Central memory CD4-positive, alpha-beta T cell (primary cell): ENCODE measurements at regions not wholly inside any gene's neighbourhood (a gene's known extent, or its start where the extent isn't known, plus 50 kb on each side); places are given as distances from the start of the nearest gene placed in this dataset.

Source experiments
- DNase-seq: peaks from one replicate; pipeline ENCODE4 v3.0.0; 2022

DNA sequence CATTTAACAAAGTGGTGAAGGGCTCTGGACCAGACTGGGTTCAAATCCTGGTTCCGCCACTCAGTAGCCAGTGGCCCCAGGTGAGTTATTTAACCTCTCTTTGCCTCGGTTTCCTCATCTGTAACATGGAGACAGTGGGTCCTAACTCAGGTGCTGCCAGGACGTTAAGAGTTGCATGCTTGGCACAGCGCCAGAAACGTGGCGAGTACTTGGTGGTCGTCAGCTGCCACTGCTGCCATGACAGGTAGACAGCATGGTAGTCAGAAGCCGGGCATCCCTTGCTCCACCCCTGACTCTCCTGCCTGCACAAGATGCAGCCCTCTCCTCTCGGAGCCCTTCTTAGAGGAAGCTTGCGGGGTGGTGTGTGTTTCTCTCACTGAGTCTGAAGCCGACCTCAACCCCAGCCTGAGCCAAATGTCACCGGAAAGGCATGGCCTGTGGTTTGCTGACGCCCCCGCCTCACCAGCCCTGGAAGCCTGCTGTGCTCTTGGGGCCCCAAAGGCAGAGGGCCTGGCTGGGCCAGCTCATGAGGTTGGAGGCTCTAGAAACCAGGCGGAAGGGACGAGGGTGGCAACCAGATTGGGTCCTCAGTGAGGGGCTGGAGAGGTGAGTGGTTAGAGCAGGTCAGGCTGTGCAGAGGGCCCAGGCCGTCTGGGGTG, 160.8 kb upstream of the TLE3 start:
- peak; percentile 64 for DNase-seq

DNA sequence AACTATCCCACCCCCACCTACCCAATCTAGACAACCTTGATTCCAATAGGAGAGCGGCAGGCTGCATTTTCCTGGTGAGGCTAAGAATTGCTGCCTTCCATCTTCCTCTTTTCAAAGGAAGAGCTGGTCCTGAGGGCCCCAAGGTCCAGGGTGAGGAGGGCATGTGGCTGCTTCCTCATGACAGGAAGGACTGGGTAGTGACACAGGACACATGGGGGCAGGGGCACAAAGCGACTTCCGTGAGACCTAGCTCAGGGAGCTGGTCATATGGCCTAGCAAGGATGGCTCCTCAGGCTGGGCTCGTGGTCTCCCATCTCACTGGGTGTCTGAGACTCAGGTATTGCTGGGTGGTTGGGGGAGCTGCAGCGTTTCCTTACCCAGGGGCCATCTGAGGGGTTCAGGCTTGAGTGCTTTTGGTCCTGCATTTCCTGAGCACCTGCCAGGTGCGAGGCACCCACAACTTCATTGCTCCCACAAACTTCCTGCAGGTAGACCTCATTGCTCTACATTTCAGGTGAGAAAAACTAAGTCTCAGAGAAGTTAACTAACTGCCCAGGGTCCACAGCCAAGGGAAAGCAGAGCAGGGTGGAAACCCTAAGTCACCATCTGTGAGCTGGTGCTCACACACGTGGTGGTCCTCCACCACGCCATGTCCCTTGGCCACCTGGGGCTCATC, 160.0 kb upstream of the TLE3 start:
- DNase-seq = no peak

DNA sequence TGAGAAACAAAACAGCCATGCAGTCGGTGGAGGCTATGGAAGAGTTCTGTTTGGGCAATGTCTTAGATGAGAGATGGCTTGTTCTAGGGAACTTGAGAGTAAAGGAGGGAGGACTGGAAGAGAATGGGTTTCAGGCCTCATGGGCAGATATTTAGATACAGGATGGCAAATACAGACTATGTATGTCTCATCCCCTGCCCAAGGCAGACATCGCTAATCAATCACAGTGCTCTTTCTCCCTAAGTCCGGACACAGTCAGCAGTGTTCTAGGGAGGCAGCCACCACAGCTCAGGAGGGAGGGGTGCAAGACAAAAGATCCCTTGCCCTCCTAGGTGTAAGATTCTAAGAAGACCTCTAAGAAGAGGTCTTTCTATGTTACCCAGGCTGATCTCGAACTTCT, 159.3 kb upstream of the TLE3 start:
- DNase-seq = no peak

DNA sequence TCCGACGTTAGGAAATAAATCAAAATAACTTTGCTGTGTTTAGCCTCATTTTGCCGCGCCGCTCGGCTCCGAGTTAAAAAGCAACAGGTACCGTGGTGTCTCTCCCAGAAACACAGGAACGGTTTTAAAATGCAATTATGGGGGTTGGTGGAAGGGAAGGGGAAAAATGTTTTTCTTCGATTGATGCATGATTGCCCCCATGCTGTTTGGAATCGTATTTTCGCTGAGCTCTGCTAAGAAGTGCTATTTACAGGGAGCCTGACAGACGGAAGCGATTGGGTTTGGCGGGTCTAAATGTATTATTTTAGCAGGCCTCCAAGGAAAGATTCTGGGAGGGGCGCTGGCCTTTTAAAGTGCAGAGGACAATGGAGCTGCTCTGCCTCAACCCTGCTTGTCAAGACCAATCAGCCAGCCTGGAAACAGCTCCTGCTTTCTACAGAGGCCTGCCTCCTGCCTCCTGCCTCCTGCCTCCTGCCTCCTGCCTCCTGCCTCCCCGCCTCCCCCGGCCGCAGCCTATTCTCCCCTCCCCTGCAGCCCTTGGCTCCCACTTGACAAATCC, 156.7 kb upstream of the TLE3 start:
- DNase-seq = no peak

DNA sequence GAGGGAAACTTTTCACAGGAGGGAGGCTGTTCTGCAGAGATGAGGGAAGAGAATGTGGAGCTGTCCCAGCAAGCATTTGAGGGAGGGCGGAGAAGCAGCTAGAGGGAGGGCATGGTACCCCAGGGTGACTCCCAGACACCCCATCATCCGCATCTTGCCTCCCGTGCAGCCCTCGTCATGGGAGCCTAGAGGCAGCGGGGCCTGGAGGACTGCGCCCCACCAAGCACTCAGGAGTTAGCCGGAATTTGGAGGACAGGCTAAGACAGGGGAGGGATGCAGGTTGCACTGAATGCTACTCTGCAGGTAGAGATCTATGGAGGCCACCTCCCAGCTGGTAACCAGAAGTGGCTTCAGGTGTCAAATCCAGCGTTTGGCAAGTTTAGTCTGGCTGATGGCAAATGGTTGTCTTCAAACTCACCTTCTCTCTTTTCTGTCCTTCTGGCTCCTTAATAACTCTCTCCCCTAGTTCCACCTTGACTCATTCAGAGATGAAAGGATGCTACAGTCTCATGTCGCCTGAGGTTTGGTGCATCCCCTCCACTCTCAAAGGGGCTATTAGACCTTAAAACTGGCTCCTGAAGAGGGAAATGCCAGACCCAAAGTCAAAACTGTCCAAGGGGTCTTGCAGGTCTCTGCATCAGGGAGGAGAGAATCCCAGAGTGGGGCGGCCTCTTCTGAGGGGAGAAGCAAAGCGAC, 155.9 kb upstream of the TLE3 start:
- DNase-seq = no peak

DNA sequence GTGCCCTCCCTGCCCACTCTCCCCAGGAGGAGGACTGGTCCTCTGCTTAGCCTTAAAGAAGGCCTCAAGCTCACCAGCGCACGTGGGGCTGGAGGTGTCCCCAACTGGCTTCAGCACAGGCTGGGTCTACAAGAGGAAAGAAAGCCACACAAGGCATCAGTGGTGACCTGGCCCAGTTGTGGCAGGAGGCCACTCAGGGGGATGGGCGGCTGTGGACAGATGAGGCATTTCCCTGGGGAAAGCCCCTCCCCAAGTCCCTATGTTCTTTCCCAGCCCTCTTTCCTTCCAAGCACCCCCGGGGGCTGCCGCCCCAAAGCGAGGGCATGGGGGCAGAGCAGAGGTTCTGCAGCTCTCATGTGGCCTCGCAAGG, 155.2 kb upstream of the TLE3 start:
- DNase-seq = no peak

DNA sequence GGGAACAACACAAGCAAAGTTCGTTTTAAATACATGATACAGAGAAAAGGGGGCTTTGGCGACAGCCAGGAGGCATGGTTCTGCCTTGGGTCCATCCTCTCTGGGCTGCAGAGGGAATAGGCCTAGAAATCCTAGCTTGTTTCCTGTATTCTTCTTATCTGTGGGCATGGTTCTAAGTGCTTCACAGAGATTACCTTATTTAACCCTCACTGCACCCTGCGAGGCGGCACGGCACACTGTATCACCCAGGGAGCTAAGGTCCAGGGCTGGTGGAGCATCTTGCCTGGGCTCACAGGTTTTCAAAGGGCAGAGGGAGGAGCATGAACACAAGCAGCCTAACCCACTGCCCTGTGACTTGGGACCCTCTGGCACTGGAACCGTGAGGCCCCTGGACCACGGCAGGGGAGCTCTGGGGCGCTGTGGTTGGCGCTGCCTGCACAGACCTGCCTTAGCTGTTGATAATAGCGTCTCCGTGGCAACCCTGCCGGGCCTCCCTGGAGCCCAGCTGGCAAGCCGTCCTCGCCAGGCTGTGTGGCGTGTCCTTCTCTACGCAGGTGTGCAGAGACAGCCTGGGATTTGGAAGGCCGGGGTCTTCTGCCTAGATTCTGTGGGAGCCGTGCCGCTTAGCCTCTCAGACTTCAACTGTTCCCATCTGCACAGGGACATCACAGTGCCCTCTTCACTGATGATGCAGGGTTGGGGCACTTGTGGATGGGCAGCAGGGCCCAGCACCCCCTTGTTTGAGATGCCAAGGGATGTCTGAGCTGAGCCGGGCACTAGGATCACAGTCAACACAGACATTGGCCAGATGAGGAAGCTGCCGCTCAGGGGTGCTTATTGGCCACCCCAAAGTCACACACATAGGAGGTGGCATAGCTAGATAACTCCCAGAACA, 154.6 kb upstream of the TLE3 start:
- no peak for DNase-seq

DNA sequence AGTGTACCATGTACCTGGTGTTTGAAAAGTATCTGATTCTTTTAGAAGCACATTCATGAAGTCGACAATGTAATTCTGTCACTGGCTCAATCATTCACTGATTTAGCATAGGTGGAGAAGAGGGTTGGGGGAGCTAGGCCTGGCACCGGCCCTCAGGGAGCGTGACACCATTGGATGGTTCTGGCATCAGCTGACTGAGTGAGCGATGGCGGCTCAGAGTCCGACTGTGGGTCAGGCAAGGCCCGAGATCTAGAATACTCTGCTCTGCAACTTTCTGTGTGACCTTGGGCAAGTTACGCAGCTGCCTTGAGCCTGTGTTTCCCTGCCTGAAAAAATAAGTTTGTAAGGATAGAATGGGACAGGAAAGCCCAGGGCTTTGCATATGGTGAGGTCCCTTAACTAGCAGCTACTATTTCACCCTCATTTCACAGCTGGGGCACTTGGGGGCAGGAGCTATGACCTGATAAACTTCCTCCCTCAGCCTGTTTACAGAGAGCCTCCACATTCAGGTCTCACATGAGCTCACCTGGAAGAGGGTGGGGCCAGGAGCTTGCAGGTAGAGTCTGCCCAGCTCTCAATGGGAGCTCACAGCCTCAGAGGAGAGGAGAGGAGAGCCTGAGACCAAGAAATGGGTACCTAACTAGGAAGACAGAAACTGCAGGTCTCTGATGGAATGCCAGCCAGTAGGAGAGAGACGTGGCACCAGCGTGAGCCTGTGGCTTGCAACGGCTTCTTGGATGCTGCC, 153.7 kb upstream of the TLE3 start:
- no peak for DNase-seq

DNA sequence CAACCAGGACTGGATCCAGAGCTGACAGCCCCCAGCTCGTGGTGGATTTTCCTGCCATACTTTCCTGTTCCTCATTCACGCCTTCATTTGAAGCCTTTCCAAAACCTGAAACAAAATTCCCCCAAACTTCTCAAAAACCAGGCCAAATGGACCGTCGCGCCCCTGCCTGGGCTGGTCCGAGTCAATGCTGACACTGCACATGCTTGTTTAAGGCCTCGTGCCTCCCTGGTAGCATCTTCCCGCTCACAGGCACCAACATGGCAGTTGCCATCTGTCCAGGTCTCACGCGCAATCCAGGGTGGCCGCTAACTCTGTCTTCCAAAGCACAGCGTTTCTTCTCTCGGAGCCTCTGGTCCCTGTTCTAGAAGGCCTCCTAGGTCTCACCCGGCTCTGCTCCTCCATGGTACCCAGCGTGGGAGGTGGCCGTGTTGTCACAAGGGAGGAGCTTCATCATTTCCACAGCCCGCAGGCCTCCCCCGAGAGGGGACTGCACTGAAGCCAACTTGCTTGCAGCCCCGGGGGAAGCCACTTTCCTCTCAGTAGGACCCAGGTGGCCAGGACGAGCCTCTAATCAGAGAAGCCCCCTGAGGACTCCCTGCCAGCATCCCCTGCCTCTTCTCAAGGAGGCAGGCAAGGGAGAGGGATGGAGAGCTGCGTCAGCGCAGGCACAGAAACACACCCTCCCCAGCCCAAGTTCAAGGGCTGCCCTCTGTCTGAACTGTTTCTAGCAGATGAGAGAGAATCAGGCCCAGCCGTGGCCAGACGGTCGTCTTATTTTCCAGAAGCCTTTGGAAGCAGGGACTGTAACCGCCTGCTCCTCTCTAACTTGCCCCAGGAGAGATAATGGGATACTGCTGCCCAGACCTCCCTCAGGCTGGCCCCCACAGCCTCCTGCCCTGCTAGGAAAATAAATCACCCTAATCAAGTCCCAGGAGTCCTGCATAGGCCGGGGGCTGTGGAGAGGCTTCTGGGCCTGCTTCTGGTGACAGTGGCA, 152.8 kb upstream of the TLE3 start:
- no peak for DNase-seq

DNA sequence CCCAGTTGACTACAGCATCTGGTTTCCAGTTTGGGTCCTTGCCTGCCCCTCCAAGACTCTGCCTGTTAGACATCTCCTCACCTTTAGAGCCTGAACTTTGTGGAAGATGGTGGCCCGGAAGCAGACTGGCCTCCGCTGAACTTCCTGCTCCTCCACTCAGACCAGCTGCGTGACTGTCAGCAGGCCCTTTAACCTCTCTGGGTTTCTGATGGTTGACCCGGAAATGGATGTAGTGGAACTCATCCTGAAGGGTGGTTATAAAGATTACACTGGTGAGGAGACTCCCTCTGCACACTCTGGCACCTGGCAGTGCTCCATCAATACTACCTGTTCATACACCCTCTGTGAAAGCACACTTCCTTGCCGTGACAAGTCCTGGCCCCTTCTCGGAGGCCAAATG, 151.9 kb upstream of the TLE3 start:
- DNase-seq = no peak

DNA sequence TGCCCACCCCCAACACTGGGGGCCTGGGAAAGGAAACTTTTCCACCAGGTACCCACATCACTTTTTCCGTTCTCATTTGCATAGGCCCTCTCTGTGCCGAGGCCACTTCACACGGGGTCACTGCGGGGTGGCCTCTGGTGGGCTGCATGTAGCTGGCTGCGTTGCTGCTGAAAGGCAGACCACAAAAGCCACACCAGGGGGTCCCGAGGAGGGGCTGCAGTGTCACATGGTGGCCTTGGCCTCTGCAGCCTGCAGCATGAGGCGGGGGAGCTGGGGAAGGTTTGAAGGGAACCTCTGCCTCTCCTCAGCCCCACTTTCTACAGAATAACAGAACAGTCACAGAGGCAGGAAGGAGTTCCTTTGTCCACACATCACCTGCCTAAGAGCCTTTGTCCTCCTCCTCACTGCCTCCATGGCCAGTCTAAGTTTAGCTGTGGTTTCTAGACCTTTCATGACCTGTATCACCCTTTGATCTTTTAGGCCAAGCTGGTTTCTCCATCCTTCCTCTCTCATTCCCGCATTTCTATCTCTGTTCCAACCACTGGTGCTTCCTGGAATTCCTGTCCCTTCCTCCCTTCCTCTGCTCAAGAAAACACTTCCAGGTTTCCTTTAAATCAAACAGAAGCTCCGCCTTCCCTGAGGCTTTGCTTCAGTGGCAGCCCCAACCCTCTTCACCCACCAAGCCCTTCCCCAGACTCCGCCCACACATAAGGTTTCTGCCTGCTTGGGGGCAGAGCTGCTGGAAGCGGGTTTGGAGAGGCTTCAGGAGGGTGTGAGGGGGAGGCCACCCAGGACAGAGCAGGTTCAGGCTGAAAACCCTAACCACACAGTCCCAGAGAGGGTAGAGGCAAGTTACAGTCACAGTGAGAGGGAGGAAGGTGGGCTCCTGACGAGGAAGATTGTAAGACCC, 150.7 kb upstream of the TLE3 start:
- DNase-seq = no peak

DNA sequence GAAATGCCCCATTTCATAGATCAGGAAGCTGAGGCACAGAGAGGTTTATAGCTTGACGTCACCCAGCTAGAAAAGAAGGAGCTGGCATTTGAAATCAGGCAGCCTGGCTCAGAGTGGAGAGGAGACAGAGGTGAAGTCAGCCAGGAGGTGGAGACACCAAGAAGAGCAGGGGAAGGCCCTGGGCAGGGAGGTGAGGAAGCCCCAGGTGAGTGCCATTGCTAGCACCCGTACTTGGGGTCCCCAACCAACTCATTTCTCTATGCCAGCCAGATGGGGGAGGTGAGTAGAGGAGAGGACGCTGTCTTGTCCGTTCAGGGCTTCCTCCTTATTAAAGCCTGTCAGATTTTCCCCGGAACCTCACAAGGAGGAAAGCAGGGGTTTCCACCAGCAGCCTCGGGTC, 149.6 kb upstream of the TLE3 start:
- no peak for DNase-seq

DNA sequence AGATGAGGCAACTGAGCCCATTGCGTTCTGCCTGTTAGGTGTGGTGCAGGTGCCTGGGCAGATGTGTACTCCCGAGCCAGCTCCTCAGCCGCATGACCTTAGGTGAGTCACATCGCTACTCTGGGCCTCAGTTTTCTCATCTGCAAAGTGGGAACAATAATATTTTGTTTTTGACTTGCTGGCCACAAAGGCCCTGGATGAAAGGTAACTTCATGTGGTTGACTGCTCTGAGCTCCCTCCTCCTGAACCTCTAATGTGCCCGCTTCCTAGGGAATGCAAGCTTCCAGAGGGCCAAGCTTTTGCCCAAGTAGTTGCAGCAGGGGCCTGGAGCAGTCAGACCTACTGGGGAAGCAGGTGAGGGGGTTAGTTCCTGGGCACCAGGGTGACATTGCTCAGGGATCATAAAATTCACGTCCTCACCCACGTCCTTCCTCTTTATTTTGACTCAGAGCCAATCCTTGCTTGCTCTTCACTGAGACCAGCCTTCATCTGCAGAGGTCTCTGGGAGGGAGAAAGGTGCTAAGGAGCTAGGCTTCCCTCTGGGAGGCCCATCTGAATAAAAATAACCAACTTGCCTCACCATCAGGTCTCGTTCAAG, 149.0 kb upstream of the TLE3 start:
- DNase-seq = no peak

DNA sequence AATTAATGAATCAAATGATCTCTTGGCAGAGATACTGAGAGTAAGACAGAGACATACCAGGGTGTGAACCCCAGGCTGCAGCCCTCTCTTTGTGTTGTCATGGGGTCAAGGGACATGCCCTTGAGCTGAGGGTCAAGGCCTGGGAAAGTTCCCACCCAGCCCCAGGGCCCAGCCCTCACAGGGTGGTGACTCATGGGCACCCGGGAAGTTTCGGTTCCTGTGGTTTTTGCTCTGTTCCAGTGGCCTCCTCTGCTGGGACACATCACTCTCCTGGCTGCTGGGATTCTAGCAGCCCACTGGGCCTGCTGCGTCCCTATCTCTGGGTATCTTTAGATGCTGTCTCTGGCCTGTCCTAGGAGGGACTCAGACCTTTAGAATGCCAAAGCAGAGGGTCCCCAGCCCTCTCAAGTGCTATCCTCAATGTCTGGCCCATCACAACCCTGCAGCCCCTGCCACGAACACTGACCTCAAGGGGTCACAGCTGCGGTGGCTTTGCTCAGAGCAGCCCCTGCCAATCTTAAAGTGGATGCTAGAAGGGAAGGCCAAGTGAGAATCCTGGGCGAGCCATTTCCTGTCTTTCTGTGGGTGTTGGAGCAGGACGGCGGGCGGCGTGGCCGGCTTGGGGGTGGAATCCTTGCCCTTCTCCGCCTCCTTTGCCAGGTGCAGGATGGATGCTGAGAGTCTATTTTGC, 148.4 kb upstream of the TLE3 start:
- DNase-seq = no peak

DNA sequence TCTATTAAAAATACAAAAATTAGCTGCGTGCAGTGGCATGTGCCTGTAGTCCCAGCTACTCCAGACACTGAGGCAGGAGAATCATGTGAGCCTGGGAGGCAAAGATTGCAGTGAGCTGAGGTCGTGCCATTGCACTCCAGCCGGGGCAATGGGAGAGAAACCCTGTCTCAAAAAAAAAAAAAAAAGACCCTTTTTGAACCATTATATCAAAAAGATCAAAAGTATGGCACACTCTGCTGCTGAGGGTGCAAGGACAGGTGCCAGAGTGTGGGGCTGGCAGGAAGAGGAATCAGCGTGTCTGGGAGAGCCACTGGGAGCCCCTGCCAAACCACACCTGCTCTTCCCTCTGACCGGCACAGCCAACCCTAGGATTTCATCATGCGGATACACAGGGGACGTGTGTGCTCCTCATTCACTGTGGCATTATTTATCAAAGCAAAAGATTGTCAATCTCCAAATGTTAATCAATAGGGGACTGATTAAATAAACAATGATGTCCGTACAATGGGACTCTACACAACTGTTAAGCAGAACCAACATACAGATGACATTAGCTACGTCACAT, 147.3 kb upstream of the TLE3 start:
- no peak for DNase-seq

DNA sequence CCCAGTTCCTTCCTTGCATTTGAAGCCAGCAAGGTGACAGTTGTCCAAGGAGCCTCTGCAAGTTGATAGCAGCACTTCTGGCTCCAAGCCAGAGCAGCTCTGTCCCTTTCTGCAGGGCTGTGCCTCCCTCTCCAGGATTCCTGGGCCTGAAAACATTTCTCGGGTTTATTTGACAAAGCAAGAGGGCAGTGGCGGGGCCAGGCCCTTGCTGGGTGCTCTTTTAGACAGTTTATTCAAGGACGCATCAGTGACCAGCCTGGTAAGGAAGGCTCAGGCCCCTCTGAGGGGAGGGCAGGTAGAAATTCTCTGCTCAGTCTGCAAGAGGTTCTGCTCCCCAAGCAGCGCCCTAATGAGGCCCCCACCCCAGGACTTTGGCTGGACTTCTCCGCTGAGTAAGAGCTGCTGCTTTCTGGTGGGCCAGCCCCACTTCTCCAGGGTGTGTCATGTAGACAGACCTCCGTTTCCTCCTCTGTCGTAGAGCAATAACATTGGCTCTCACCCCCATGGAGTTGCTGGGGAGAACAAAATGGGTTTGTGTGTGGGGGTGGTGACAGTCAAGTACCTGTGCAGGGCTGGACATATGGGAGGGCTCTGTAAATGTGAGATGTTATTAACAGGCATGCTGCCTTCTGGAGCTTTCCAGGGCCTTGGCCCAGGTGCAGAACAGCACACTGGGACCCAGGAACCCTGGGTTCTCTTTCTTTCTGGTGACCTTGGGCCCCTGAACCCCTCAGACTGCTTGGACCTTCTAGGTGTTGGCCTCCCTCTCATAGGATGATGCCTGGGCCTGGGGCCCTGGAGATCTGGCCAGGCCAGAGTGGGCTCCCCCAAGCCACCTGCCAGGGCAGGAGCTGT, 146.2 kb upstream of the TLE3 start:
- no peak for DNase-seq

DNA sequence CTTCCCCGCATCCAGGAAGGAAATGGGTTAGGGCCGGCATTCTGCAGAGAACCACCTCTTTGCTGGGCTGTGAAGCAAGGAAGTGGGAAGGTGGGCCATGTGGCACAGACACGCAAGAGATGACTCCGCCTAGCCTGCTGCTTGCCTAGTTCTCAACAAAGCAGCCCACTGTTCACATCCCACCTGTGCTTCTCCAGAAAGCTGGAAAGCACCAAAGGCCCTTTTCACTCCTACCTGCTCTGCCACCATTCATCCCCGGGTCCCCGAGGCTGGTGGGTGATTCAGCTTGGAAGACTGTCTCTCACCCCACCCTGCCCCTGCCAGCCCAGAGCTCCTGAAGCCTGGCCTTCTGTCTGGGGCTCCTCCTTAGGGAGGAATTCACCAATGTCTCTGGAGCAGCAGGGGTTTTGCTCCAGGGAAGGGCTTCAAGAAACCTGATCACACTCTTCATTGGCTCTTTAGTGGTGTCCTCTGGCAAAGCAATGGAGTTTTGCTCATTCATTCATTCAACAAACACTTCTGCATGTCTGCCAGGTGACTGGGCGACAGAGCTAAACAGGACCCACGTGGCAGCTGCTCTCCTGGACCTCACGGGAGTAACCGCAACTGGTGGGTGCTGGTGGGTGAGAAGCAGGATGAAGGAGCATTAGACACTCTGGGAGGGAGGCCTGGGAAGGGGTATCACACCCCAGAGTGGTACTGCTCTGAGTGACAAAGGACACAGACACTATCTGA, 145.4 kb upstream of the TLE3 start:
- no peak for DNase-seq
